ENCODE measurements at regions not wholly inside any gene's neighbourhood (a gene's known extent, or its start where the extent isn't known, plus 50 kb on each side); places are given as distances from the start of the nearest gene placed in this dataset.

GRCh38 chr2:220310451-220310861, 683.0 kb downstream of the SLC4A3 start:
- Histone ChIP-seq H3K27me3 (ENCODE audit: control insufficient read depth in 1 of 2, insufficient read depth in 2 of 2, low read length in 2 of 2) (no peaks in the 10 kb centered on the region), H3K4me3 (ENCODE audit: low read depth in 1 of 2, low read length in 2 of 2) (no peak overlapping the region), H3K27ac (ENCODE audit: low read depth, low read length) (no peak overlapping the region), H3K9ac (ENCODE audit: low read length) (no peak overlapping the region), H3K9me3 (ENCODE audit: low read length) (no peaks in the 10 kb centered on the region), H3K36me3 (ENCODE audit: insufficient read depth, low read length) (no peaks in the 10 kb centered on the region), H3K4me1 (ENCODE audit: insufficient read depth, low read length) (no peaks in the 10 kb centered on the region)

- Histone ChIP-seq H3K4me3 (ENCODE audit: low read depth in 1 of 2, low read length in 2 of 2) (no peak overlapping the region), H3K9me3 (ENCODE audit: low read length) (no peaks in the 10 kb centered on the region), H3K27ac (ENCODE audit: low read depth, low read length) (no peak overlapping the region)
These were observed 687.8 kb downstream of the SLC4A3 start for GRCh38 chr2:220315098-220315823.

GRCh38 chr2:220318037-220318436, 690.6 kb downstream of the SLC4A3 start:
- H3K36me3 ChIP-seq (ENCODE audit: insufficient read depth, low read length): no peaks in the 10 kb centered on the region
- H3K9ac ChIP-seq (ENCODE audit: low read length): no peak overlapping the region
- no peak overlapping the region for H3K27ac ChIP-seq (ENCODE audit: low read depth, low read length)
- H3K4me3 ChIP-seq (ENCODE audit: low read depth in 1 of 2, low read length in 2 of 2): no peak overlapping the region
- no peaks in the 10 kb centered on the region for H3K27me3 ChIP-seq (ENCODE audit: control insufficient read depth in 1 of 2, insufficient read depth in 2 of 2, low read length in 2 of 2)
- H3K9me3 ChIP-seq (ENCODE audit: low read length): no peaks in the 10 kb centered on the region
- no peaks in the 10 kb centered on the region for H3K4me1 ChIP-seq (ENCODE audit: insufficient read depth, low read length)

More at GRCh38 chr2:220315098-220315823, 687.8 kb downstream of the SLC4A3 start:
- Histone ChIP-seq H3K27me3 (ENCODE audit: control insufficient read depth in 1 of 2, insufficient read depth in 2 of 2, low read length in 2 of 2) (no peaks in the 10 kb centered on the region), H3K36me3 (ENCODE audit: insufficient read depth, low read length) (no peaks in the 10 kb centered on the region), H3K9ac (ENCODE audit: low read length) (no peak overlapping the region), H3K4me1 (ENCODE audit: insufficient read depth, low read length) (no peaks in the 10 kb centered on the region)

GRCh38 chr2:220318508-220318907, 691.1 kb downstream of the SLC4A3 start:
- no peak overlapping the region for H3K27ac ChIP-seq (ENCODE audit: low read depth, low read length)
- H3K4me1 ChIP-seq (ENCODE audit: insufficient read depth, low read length): no peaks in the 10 kb centered on the region
- no peaks in the 10 kb centered on the region for H3K36me3 ChIP-seq (ENCODE audit: insufficient read depth, low read length)
- H3K9me3 ChIP-seq (ENCODE audit: low read length): no peaks in the 10 kb centered on the region
- no peak overlapping the region for H3K9ac ChIP-seq (ENCODE audit: low read length)
- no peaks in the 10 kb centered on the region for H3K27me3 ChIP-seq (ENCODE audit: control insufficient read depth in 1 of 2, insufficient read depth in 2 of 2, low read length in 2 of 2)
- H3K4me3 ChIP-seq (ENCODE audit: low read depth in 1 of 2, low read length in 2 of 2): no peak overlapping the region

- H3K9me3 ChIP-seq (ENCODE audit: low read length): no peaks in the 10 kb centered on the region
- no peaks in the 10 kb centered on the region for H3K27me3 ChIP-seq (ENCODE audit: control insufficient read depth in 1 of 2, insufficient read depth in 2 of 2, low read length in 2 of 2)
- H3K9ac ChIP-seq (ENCODE audit: low read length): no peak overlapping the region
- no peaks in the 10 kb centered on the region for H3K4me1 ChIP-seq (ENCODE audit: insufficient read depth, low read length)
- H3K4me3 ChIP-seq (ENCODE audit: low read depth in 1 of 2, low read length in 2 of 2): no peak overlapping the region
- H3K27ac ChIP-seq (ENCODE audit: low read depth, low read length): no peak overlapping the region
- no peaks in the 10 kb centered on the region for H3K36me3 ChIP-seq (ENCODE audit: insufficient read depth, low read length)
These were observed 692.9 kb downstream of the SLC4A3 start for GRCh38 chr2:220320326-220320725.

- H3K36me3 ChIP-seq (ENCODE audit: insufficient read depth, low read length): no peaks in the 10 kb centered on the region
- no peaks in the 10 kb centered on the region for H3K27me3 ChIP-seq (ENCODE audit: control insufficient read depth in 1 of 2, insufficient read depth in 2 of 2, low read length in 2 of 2)
- no peak overlapping the region for H3K9ac ChIP-seq (ENCODE audit: low read length)
- H3K27ac ChIP-seq (ENCODE audit: low read depth, low read length): no peak overlapping the region
- H3K4me1 ChIP-seq (ENCODE audit: insufficient read depth, low read length): no peaks in the 10 kb centered on the region
- H3K4me3 ChIP-seq (ENCODE audit: low read depth in 1 of 2, low read length in 2 of 2): no peak overlapping the region
- no peaks in the 10 kb centered on the region for H3K9me3 ChIP-seq (ENCODE audit: low read length)
These were observed 705.5 kb downstream of the SLC4A3 start for GRCh38 chr2:220332886-220333285.

- no peak overlapping the region for H3K9ac ChIP-seq (ENCODE audit: low read length)
- no peaks in the 10 kb centered on the region for H3K36me3 ChIP-seq (ENCODE audit: insufficient read depth, low read length)
- H3K4me1 ChIP-seq (ENCODE audit: insufficient read depth, low read length): no peaks in the 10 kb centered on the region
- H3K9me3 ChIP-seq (ENCODE audit: low read length): no peaks in the 10 kb centered on the region
- H3K27ac ChIP-seq (ENCODE audit: low read depth, low read length): no peak overlapping the region
- H3K27me3 ChIP-seq (ENCODE audit: control insufficient read depth in 1 of 2, insufficient read depth in 2 of 2, low read length in 2 of 2): no peaks in the 10 kb centered on the region
- H3K4me3 ChIP-seq (ENCODE audit: low read depth in 1 of 2, low read length in 2 of 2): no peak overlapping the region
These were observed 706.8 kb downstream of the SLC4A3 start for GRCh38 chr2:220334210-220334609.

GRCh38 chr2:220334871-220335590, 707.6 kb downstream of the SLC4A3 start:
- Histone ChIP-seq H3K9me3 (ENCODE audit: low read length) (no peaks in the 10 kb centered on the region), H3K27me3 (ENCODE audit: control insufficient read depth in 1 of 2, insufficient read depth in 2 of 2, low read length in 2 of 2) (no peaks in the 10 kb centered on the region), H3K36me3 (ENCODE audit: insufficient read depth, low read length) (no peaks in the 10 kb centered on the region), H3K4me1 (ENCODE audit: insufficient read depth, low read length) (no peaks in the 10 kb centered on the region), H3K27ac (ENCODE audit: low read depth, low read length) (no peak overlapping the region), H3K4me3 (ENCODE audit: low read depth in 1 of 2, low read length in 2 of 2) (no peak overlapping the region), H3K9ac (ENCODE audit: low read length) (no peak overlapping the region)

GRCh38 chr2:220335591-220335915, 708.1 kb downstream of the SLC4A3 start:
- Histone ChIP-seq H3K27ac (ENCODE audit: low read depth, low read length) (no peak overlapping the region), H3K9ac (ENCODE audit: low read length) (no peak overlapping the region), H3K9me3 (ENCODE audit: low read length) (no peaks in the 10 kb centered on the region), H3K36me3 (ENCODE audit: insufficient read depth, low read length) (no peaks in the 10 kb centered on the region), H3K4me1 (ENCODE audit: insufficient read depth, low read length) (no peaks in the 10 kb centered on the region), H3K27me3 (ENCODE audit: control insufficient read depth in 1 of 2, insufficient read depth in 2 of 2, low read length in 2 of 2) (no peaks in the 10 kb centered on the region), H3K4me3 (ENCODE audit: low read depth in 1 of 2, low read length in 2 of 2) (no peak overlapping the region)

- no peaks in the 10 kb centered on the region for H3K27me3 ChIP-seq (ENCODE audit: control insufficient read depth in 1 of 2, insufficient read depth in 2 of 2, low read length in 2 of 2)
- no peaks in the 10 kb centered on the region for H3K4me1 ChIP-seq (ENCODE audit: insufficient read depth, low read length)
- no peaks in the 10 kb centered on the region for H3K9me3 ChIP-seq (ENCODE audit: low read length)
- no peak overlapping the region for H3K9ac ChIP-seq (ENCODE audit: low read length)
- no peak overlapping the region for H3K27ac ChIP-seq (ENCODE audit: low read depth, low read length)
- no peak overlapping the region for H3K4me3 ChIP-seq (ENCODE audit: low read depth in 1 of 2, low read length in 2 of 2)
- H3K36me3 ChIP-seq (ENCODE audit: insufficient read depth, low read length): no peaks in the 10 kb centered on the region
These were observed 709.3 kb downstream of the SLC4A3 start for GRCh38 chr2:220336771-220337170.

- no peak overlapping the region for H3K27ac ChIP-seq (ENCODE audit: low read depth, low read length)
- H3K4me1 ChIP-seq (ENCODE audit: insufficient read depth, low read length): no peaks in the 10 kb centered on the region
- H3K27me3 ChIP-seq (ENCODE audit: control insufficient read depth in 1 of 2, insufficient read depth in 2 of 2, low read length in 2 of 2): no peaks in the 10 kb centered on the region
- no peak overlapping the region for H3K9ac ChIP-seq (ENCODE audit: low read length)
- H3K4me3 ChIP-seq (ENCODE audit: low read depth in 1 of 2, low read length in 2 of 2): no peak overlapping the region
- no peaks in the 10 kb centered on the region for H3K9me3 ChIP-seq (ENCODE audit: low read length)
- H3K36me3 ChIP-seq (ENCODE audit: insufficient read depth, low read length): no peaks in the 10 kb centered on the region
These were observed 710.4 kb downstream of the SLC4A3 start for GRCh38 chr2:220337611-220338440.

All from muscle layer of colon (tissue), 2 donors.